SU-DHL-6 (cell line): ENCODE measurements at regions not wholly inside any gene's neighbourhood (a gene's known extent, or its start where the extent isn't known, plus 50 kb on each side); places are given as distances from the start of the nearest gene placed in this dataset.

Experiments used
- H2AFZ ChIP-seq: fragments of 200-600 bp; sonication (generic); 2 replicates; pipeline ENCODE4 v1.6.1; 2014; ENCODE audit warnings: low read depth, mild to moderate bottlenecking, moderate library complexity, mixed read lengths, antibody characterized with exemption, low read length; ENCODE audit not compliant: severe bottlenecking
- H3F3A ChIP-seq: fragments of 200-600 bp; shearing (Covaris generic); 2 replicates; pipeline ENCODE4 v1.6.0; 2016; ENCODE audit warnings: antibody characterized with exemption, mild to moderate bottlenecking; ENCODE audit not compliant: insufficient read depth
- H3K27ac ChIP-seq: fragments of 200-600 bp; sonication (generic); 2 replicates; pipeline ENCODE4 v1.5.1; 2016; ENCODE audit warnings: low read depth, mild to moderate bottlenecking, low read length, moderate library complexity, mixed read lengths
- H3K27me3 ChIP-seq: fragments of 200-600 bp; sonication (generic), shearing (Covaris generic); 2 replicates; pipeline ENCODE4 v1.6.0; 2014; ENCODE audit warnings: mild to moderate bottlenecking, low read length
- H3K36me3 ChIP-seq: fragments of 200-600 bp; sonication (generic); 2 replicates; pipeline ENCODE4 v1.6.1; 2014; ENCODE audit warnings: mild to moderate bottlenecking, low read length, mixed read lengths
- H3K4me2 ChIP-seq: fragments of 300-600, 200-600 bp; shearing (Covaris generic), sonication (generic); 2 replicates; pipeline ENCODE4 v1.6.0; 2014; ENCODE audit warnings: low read length, low read depth, mild to moderate bottlenecking; ENCODE audit not compliant: poor library complexity, severe bottlenecking
- H3K4me3 ChIP-seq: fragments of 200-600 bp; sonication (generic); 2 replicates; pipeline ENCODE4 v1.5.1; 2014; ENCODE audit warnings: antibody characterized with exemption, low read length, mild to moderate bottlenecking, mixed read lengths; ENCODE audit not compliant: insufficient read depth, poor library complexity, severe bottlenecking
- H3K79me2 ChIP-seq: fragments of 200-600 bp; sonication (generic); 2 replicates; pipeline ENCODE4 v1.6.1; 2014; ENCODE audit warnings: mild to moderate bottlenecking, low read length, moderate library complexity; ENCODE audit not compliant: insufficient read depth
- H3K9ac ChIP-seq: fragments of 200-600 bp; sonication (generic); 2 replicates; pipeline ENCODE4 v1.7.0; 2014; ENCODE audit warnings: mild to moderate bottlenecking, low read length
- H3K9me2 ChIP-seq: fragments of 200-600 bp; sonication (generic); replicated peaks from 2 replicates; pipeline ENCODE4 v1.6.1; 2014; ENCODE audit warnings: low read length; ENCODE audit not compliant: insufficient read depth
- H3K9me3 ChIP-seq: fragments of 200-600 bp; sonication (generic); 2 replicates; pipeline ENCODE4 v1.6.1; 2014; ENCODE audit warnings: low read length, mixed read lengths; ENCODE audit not compliant: insufficient read depth
- H4K20me1 ChIP-seq: fragments of 200-600 bp; sonication (generic); 2 replicates; pipeline ENCODE4 v1.6.1; 2014; ENCODE audit warnings: low read depth, mild to moderate bottlenecking, antibody characterized with exemption, low read length, moderate library complexity, mixed read lengths
- EZH2phosphoT487 ChIP-seq: fragments of 200-600 bp; sonication (generic), shearing (Covaris generic); conservative IDR thresholded peaks from 2 replicates; pipeline ENCODE4 v1.6.1; 2018; ENCODE audit warnings: mild to moderate bottlenecking, antibody characterized with exemption, low read length, moderate library complexity, mixed read lengths
- TF ChIP-seq, protein P1 (sequence below): fragments of 200-600 bp; sonication (generic); IDR thresholded peaks from one replicate; pipeline ENCODE4 v1.5.1; 2017; ENCODE audit warnings: antibody characterized with exemption, mild to moderate bottlenecking, low read length, moderate library complexity; ENCODE audit not compliant: insufficient read depth, poor library complexity, severe bottlenecking

DNA sequence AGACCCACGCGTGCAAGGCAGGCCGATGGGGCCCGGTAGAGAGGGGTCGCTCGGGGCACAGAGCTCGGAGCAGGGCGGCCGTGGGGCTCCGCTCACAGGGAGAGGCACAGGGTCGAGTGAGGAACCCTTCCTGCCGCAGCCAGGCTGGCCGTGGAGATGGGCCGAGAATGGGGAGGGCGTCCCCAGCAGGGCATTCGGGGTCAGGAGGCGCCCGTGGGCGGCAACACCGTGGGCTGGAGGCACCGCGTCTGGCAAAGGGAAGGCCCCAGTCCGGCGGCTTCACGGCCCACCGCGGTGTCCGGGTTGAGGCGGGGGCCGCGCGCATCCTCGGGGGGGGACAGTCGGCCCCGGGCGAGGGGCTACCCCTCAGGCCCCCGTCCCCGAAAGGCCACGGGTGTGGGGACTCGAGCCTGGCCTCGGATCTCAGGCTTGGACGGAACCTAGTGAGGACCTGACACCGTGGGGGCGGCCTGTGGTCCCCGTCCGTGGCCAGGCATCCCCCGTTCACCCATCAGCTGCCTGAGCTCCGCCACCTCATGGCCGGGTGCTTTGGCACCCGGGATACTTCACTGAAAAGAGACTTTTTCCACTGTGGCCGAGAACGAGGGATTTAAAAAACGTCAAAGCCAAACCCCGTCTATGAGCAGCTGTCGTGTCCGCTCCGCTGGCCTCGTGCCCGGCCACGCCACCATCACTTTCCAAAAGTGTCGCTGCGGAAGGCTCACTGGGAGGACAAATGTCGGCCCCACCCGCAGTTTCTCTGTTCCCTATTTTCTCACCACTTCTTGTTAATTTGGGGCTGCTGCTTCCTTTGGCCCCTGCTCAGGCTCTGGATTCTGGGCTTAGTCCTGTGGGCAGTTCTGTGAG lies 73.6 kb downstream of the METRNL start:
- TF ChIP-seq EZH2phosphoT487, result no peak
- TF ChIP-seq, protein P1, sequence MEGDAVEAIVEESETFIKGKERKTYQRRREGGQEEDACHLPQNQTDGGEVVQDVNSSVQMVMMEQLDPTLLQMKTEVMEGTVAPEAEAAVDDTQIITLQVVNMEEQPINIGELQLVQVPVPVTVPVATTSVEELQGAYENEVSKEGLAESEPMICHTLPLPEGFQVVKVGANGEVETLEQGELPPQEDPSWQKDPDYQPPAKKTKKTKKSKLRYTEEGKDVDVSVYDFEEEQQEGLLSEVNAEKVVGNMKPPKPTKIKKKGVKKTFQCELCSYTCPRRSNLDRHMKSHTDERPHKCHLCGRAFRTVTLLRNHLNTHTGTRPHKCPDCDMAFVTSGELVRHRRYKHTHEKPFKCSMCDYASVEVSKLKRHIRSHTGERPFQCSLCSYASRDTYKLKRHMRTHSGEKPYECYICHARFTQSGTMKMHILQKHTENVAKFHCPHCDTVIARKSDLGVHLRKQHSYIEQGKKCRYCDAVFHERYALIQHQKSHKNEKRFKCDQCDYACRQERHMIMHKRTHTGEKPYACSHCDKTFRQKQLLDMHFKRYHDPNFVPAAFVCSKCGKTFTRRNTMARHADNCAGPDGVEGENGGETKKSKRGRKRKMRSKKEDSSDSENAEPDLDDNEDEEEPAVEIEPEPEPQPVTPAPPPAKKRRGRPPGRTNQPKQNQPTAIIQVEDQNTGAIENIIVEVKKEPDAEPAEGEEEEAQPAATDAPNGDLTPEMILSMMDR, result no peak
- Histone ChIP-seq H3K9me2 (no peaks in the 10 kb centered on the region), H3K4me2 (no peak overlapping the region), H3K9ac (no peak overlapping the region), H3F3A (no peaks in the 10 kb centered on the region), H3K27ac (no peak overlapping the region), H3K27me3 (no peaks in the 10 kb centered on the region), H3K4me3 (no peak overlapping the region), H4K20me1 (no peaks in the 10 kb centered on the region), H3K9me3 (no peaks in the 10 kb centered on the region), H3K79me2 (no peaks in the 10 kb centered on the region), H2AFZ (no peak overlapping the region), H3K36me3 (no peaks in the 10 kb centered on the region)

DNA sequence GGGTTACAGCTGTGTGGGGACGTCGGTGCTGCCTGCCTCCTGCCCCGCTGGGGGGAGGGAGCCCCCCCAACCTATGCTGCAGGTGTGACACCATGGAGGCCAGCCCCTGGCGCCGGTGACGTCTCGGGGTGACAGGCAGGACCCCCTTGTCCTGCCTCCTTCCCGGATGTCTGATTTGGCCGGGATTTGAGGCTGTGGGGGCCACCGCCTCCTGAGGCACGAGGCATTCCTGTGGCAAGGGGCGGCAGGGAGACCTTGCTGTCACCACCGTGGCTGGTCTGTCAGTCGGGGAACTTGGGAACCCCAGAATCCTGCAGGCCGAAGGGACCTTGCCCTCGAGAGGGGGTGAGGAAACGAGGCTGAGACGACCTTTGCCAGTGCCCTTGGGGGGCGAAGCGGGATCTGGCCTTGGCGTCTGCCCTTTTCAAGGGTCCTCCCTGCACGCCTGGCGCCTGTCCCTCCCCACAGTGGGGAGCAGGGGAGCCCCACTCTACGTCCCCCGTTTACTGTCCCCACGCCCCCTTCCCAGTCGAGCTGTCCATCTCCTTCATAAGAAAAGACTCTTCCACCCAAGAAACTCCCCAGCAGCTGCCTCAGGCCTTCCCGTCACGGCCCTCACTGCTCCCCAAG lies 74.4 kb downstream of the METRNL start:
- TF ChIP-seq, protein P1, result no peak
- no peak for TF ChIP-seq EZH2phosphoT487
- H3K9me2 ChIP-seq, result no peaks in the 10 kb centered on the region
- no peaks in the 10 kb centered on the region for H3K9me3 ChIP-seq
- H3F3A ChIP-seq, result no peaks in the 10 kb centered on the region
- H3K27me3 ChIP-seq, result no peaks in the 10 kb centered on the region
- H2AFZ ChIP-seq, result no peak overlapping the region
- no peaks in the 10 kb centered on the region for H4K20me1 ChIP-seq
- no peak overlapping the region for H3K4me2 ChIP-seq
- no peaks in the 10 kb centered on the region for H3K79me2 ChIP-seq
- no peak overlapping the region for H3K4me3 ChIP-seq
- H3K9ac ChIP-seq, result no peak overlapping the region
- H3K36me3 ChIP-seq, result no peaks in the 10 kb centered on the region
- no peak overlapping the region for H3K27ac ChIP-seq

DNA sequence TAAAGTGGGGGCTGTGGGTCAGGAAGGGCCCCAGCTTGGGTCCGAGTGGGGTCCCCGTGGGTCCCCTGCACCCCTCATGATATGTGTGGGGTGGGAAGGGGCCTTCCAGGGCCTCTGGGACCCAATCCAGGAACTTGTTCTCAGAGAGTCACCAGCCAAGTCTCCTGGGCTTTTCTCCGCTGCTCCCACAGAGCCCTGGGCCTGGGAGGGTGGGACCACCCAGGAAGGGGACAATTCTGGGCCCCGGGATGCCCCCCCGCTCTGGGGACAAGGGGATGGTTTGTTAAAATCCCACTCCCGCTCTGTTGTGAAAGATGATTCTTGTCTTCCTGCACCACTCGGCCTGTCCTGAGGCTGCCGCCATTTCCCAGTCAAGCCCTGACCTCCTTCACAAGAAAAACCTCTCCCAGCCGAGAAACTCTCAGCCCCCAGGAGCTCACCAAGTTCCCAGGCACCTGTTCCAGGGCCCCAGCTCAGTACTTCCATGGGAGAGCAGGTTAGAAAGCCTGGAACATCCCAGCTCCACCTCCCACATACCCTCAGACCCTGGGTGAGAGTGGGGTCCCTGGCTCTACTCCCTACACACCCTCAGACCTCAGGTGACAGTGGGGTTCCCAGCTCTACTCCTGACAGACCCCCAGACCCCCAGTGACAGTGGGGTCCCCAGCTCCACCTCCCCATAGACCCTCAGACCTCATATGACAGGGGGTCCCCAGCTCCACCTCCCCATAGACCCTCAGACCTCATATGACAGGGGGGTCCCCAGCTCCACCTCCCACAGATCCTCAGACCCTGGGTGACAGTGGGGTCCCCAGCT lies 75.1 kb downstream of the METRNL start:
- no peaks in the 10 kb centered on the region for H3K9me2 ChIP-seq
- H3F3A ChIP-seq, result no peaks in the 10 kb centered on the region
- H3K9ac ChIP-seq, result no peak overlapping the region
- no peak for TF ChIP-seq EZH2phosphoT487
- TF ChIP-seq, protein P1, result no peak
- H3K4me2 ChIP-seq, result no peak overlapping the region
- no peak overlapping the region for H3K27ac ChIP-seq
- H3K36me3 ChIP-seq, result no peaks in the 10 kb centered on the region
- no peak overlapping the region for H3K4me3 ChIP-seq
- no peak overlapping the region for H2AFZ ChIP-seq
- no peaks in the 10 kb centered on the region for H3K79me2 ChIP-seq
- H3K27me3 ChIP-seq, result no peaks in the 10 kb centered on the region
- no peaks in the 10 kb centered on the region for H3K9me3 ChIP-seq
- H4K20me1 ChIP-seq, result no peaks in the 10 kb centered on the region
